ENCODE measurements at regions not wholly inside any gene's neighbourhood (a gene's known extent, or its start where the extent isn't known, plus 50 kb on each side); places are given as distances from the start of the nearest gene placed in this dataset.
"Not testable (repeated sequence)": the region's sequence is repeated elsewhere in the genome, so short reads cannot be mapped to it uniquely, and the experiment has no call there.

GRCh38 chr20:39725513-39725912 is 763.4 kb downstream of the DHX35 start:
- DNase-seq = not testable (repeated sequence)

DNA sequence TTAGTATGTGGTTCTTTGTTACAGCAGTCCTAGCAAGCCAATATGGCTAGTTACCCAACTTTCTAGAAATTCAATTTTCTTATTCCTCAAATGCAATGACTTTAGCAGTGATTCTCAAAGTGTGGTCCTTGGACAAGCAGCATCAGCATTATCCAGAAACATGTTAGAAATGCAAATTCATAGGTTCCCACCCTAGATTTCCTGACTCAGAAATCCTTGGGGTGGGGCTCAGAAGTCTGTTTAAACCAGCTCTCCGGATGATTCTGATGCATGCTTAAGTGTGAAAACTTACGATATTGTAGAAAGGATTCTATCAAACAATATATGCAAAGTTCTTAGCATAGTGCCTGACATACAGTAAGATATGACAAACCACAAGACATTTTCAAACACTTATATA is 757.1 kb downstream of the DHX35 start:
- DNase-seq = no peak

GRCh38 chr20:39717936-39718335 is 755.8 kb downstream of the DHX35 start:
- DNase-seq = no peak

DNA sequence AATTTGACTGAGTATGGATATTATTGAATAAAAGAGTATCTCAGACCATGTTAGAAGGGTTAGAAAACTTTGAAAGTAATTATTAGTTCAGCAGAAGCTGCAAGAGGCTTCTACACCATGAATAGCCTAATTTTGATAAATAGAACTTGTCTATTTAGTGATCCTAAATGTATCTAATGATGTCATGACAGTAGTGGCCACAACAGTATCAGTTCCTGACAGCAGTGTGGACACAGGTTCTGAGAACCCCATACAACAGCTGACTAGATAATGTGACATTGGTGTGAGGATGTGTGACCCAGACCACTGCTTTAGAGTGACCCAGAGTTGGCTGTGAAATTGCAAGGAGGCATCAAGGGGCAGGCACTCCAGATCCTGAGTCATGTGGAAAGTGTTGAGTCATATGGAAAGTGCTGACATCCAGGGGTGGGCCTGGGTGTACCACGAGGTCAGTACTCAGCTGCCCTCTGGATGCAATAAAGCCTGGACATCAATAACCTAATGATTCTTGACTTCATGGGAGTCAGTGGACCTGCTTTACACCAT is 754.7 kb downstream of the DHX35 start:
- no peak for DNase-seq

DNA sequence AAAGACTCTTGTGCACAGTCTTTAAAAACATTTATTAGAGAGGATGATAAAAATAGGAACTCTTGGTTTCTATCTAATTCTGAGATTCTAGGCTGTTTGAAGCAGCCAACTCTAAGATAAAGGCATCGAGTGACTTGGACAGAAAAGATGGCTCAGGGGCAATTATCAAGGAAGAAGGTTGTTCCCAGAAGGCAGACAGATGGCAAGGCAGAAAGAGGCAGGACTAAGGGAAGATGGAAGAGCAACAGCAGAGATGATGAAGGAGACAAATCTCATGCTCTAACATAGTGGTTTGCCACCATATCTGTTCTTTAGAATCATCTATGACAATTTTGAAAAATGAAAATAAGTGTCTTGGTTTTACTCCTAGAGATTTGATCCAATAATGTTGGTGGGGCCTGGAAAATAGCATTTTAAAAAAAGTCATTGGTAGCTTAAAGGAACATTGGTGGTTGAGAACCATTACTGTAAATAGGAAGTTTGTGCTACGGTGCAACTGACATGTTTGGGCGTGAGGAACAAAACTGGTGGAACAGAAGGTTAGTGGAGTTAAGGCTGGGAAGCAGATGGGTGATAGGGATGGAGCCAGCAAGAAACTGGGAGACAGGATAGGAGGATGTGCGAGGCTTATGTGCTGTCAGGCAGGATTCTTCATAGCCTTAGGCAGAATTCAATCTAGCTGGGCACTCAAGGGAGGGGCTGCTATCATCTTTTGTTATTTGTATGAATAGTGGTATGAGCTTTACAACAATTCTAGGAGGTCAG is 751.1 kb downstream of the DHX35 start:
- no peak for DNase-seq

- peak; percentile 81 for DNase-seq
Measured at GRCh38 chr20:39706184-39706663, 744.1 kb downstream of the DHX35 start.

DNA sequence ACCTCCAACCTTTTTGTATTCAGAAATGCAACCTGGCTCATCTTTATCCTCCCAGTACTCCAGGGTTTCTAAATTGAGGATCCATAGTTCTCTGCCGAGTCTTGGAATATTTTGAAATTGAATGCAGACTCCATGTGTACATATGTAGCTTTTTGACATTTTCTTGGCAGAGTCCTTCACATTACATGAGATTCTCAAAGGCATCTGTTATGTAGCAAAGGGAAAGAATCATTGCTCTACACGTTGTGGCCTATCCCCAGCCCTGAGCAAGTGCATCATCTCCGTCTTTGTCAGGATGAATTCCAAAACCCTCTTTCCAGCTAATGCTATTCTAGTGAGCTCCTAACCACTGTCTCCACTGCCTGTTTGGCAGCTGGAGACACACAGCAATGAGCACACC is 742.9 kb downstream of the DHX35 start:
- DNase-seq = no peak

DNA sequence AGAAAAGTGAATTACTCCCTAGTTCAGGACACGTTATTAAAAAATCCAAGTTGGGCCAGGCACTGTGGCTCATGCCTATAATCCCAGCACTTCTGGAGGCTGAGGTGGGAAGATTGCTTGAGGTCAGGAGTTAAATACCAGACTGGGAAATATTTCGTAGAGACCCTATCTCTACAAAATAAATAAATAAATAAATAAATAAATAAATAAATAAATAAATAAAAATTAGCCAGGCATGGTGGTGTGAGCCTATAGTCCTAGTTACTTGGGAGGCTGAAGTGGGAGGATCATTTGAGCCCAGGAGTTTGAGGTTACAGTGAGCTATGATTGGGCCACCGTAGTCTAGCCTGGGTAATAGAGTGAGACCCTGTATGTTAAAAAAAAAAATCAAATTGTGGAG is 741.2 kb downstream of the DHX35 start:
- DNase-seq = not testable (repeated sequence)

GRCh38 chr20:39702701-39703349 is 740.7 kb downstream of the DHX35 start:
- DNase-seq = no peak

DNA sequence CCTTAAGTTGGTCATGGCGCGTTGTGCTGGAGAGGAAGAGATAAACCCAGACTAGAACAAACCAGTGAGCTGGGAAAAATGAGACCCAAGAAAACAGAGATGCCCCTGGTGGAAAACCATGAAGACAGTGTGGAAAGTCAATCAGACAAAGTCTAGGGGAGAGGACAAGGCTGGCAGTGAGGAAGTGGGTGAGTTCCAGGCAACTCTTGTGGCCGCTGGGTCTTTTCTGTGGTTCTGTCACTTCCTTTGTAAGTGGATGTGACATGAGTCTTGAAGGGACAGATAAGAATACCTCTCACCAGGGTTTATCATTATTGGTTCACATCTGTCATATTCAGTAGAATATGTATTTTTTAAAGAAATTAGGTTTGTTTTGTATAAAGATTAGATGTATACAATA is 738.4 kb downstream of the DHX35 start:
- DNase-seq = no peak

DNA sequence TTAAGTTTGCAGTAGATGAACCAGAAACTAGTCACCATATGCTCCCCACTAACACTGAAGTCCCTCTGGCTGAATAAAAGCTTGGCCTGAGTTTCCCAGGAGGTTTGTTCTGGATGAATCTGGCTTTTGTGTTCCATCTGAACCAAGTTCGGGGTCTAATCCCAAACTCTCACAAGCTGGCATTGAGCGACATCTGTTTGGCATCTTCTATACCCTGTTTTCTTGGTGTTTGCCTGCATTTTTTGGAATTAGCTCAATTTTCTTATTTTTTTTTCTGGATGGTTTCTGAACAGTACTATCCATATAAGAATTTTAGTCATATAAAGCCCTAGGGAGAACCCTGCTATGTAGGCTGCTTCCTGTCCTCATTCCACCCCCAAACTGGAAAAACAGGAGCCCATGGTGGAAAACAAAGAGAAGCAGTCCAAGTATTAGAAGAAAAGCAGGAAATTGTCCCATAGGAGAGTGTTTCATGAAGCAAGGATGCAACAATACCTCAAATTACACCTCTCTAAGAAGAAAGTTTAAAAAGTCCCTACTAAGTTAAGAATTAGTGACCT is 737.1 kb downstream of the DHX35 start:
- DNase-seq = no peak

GRCh38 chr20:39698752-39699151 is 736.6 kb downstream of the DHX35 start:
- DNase-seq = no peak

DNA sequence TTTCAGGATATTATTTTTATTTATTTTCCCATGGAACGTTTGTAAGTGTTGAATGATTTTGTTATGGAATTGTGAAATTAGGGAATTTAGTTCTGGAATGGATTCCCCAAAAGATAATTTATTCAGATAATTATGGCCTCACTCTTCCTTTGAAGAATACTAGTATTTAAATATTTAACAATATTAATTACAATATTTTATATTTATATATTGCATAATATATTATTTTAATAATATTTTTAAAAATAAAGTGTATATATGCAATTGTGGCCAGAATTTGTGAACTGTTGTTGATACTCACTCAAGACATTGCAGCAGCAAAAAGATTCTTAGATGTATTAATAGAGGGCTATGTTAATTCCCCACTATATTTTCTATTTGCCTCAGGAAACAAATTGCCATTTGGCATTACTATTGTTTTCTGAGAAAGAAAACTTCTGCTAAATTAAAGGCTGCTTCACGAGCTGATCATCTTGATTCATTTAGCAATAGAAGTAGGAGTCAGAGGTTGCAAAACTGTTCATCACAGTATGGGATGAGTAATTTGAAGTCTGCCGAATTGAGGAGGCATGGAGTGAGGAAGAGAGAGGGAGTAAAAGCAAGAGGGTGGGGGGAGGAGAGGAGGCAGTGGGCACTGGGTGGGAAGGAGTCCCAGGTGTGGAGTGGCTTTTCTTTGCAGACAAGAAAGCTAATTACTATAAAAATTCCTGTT is 729.2 kb downstream of the DHX35 start:
- DNase-seq = no peak

DNA sequence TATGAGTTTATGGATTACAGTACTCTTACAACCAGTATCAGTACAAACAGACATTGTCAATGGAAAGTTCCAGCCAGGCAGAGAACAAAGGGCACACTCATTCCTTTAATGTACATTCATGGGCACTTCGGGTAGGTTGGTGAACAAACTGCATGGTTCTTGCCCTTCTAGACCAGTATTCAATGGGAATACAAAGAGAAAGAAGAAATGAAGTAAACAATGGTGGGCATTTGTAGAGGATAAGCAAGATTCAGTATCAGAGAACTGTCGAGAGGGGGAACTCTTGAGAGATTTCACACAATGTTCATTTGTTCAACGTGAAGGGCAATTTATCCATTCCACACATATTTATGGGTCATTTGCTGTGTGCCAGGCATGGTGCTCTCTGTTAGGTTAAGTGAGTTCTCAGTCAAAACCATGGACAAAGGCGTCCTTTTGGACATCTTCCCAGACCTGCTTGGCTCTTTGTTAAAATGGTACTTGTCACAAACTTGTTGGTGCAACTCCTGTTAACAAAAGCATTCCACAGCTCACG is 714.8 kb downstream of the DHX35 start:
- DNase-seq = peak; percentile 36

GRCh38 chr20:39676241-39676640 is 714.1 kb downstream of the DHX35 start:
- DNase-seq = no peak

- DNase-seq = no peak
Measured at GRCh38 chr20:39674842-39675241, 712.7 kb downstream of the DHX35 start.

DNA sequence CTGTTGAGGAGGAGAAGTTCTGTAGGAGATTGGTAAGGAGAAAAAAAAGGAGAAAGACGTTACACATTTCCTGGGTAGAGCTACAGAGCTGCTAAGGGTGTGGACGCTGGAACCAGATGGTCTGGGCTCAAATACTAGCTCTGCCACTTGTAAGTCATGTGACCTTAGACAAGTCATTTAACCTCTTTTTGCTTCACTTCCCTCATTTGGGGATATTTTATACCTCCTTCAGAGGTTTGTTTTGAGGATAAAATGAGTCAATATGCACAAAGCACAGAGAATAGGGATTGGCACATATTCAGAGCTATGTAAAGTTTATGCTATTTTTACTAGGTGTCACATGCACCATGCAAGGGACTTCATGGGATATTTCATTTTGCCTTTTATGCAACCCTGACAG is 708.8 kb downstream of the DHX35 start:
- no peak for DNase-seq

- no peak for DNase-seq
Measured at GRCh38 chr20:39669659-39670058, 707.5 kb downstream of the DHX35 start.

DNA sequence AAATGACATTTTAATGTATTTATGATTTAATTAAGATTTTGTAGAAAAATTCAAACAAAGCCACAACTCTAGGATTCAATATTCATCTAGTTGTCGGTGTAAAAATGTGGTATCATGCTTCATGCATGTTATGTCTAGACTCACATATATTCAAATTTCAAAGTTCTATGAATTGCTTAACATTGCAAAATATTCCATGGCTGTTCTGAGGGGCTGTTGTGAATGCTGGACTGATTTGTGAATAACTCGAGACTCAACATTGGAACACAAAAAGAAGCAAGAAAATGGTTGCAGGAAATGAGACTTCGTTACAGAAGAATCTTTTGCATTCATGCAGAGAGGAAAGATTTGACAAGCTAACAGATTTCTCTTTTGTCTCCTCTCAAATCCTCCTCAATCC is 705.9 kb downstream of the DHX35 start:
- no peak for DNase-seq

DNA sequence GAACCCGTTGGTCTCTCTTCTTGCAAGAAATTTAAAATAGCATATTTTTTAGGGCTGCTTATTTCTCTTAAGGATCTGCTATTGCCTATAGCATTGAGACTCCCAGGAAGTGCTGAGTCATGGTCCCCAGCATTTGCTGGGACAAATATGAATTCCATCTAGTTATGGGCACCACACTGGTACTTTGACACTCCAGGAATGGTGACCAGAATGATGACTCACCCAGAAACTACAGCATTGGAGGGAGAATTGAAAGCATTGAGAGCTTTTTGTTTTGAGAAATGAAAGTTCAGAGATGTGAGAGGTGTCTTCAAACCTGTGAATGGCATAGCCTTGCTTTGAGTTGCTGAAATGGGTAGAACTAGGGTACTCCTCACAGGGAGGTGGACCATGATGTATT is 699.7 kb downstream of the DHX35 start:
- DNase-seq = no peak

DNA sequence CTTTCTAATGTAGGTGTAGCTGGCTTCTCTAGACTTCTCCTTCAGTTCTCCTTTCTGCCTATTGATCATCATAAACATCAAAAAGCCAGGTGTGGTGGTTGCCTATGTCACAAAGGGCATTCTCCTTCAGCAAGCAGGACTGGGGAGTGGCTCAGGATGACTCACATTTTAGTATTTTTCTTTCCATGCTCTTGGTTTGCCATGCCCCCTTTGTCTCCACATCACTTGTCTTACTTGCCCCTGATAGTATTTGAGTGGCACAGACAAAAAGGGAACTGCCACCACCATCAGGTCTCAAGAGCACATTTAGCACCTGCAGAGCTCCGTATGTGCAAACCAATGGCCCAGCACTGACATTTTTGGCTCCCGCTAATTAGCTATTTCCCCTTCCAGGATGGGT is 698.8 kb downstream of the DHX35 start:
- DNase-seq = no peak

DNA sequence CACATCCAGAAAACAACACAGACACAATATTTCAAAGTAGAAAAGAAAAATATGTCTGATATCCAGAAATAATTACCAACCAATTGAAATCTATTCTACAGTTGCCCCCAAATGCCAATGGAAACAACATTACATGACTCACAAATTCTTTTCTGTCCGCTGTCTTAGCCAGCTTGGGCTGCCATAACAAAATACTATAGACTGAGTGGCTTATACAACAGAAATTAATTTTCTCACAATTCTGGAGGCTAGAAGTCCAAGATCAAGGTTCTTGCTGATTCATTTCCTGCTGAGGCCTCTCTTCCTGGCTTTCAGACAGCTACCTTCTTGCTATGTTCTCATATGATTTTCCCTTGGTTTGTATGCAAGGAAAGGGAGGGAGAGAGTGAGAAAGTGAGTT is 698.1 kb downstream of the DHX35 start:
- DNase-seq = no peak
